ENCODE measurements at regions not wholly inside any gene's neighbourhood (a gene's known extent, or its start where the extent isn't known, plus 50 kb on each side); places are given as distances from the start of the nearest gene placed in this dataset.
"Not testable (repeated sequence)": the region's sequence is repeated elsewhere in the genome, so short reads cannot be mapped to it uniquely, and the experiment has no call there.

DNA sequence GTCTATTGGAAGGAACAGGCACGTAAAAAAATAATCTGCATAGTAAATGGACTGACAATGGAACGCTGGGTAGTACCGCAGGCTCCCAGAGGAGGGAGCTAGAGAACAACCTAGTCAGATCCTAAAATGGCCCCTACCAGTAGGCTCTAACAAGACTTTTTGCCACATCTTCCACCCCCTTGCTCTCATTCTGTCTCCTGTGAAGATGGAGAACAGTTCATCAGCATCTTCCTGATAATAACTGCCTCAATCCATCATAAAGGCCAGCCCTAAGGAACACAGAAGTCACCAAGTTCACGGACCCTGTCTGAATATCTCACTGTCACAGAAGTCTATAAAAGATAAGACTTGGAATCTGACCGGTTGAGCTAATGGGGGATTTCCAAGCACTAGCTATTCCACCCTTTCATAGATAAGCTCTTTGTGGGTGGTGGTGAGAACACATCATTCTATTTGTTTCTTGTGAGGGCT is 133.4 kb downstream of the SLC1A3 start:
- DNase-seq (ENCODE audit: low read depth) = peak; percentile 37

DNA sequence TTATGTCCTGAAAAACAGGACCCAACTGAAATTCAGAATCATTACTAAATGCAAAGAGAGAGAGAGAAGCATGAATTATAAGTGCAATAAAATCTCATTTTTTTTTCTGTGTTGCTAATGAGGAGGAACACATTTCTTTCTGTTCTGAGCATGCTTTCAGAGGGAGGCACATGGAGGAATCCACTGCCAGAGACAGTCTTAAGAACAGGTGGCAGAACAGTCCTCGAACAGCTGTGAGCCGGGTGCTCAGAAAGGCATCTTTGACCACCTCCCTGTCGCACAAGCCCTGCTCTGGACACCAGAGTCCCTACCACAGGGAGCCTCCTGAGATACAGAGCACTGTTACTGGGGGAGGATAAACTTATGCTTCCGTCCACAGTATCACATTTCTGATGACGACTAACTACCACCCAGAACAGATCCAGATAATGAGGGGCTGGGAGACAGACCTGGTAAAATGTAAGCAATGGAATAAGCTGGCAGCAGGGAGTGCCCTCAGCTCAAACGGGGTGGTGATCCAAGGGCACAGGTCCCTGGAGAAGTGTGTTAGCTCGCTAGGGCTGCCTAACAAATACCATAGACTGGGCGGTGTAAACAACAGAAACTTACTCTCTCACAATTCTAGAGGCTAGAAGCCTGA is 134.0 kb downstream of the SLC1A3 start:
- DNase-seq (ENCODE audit: low read depth) = no peak

DNA sequence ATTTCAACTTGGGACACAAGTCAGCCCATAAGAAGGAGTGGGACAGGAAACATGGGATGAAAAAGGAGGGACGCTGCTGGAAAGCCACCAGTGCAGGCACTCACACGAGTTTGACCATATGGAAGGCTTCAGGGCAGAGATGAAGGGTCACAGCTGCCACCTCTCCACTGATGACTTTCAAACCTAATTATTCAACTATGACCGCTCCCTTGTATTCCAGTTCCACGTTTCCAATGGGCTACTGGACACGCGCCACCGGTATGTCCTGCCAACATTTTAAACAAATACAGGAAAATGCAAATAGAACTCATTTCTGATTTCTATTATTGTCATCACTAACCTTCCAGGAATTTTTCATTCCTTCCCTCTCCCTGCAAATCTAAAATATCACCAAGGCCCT is 134.7 kb downstream of the SLC1A3 start:
- no peak for DNase-seq (ENCODE audit: low read depth)

DNA sequence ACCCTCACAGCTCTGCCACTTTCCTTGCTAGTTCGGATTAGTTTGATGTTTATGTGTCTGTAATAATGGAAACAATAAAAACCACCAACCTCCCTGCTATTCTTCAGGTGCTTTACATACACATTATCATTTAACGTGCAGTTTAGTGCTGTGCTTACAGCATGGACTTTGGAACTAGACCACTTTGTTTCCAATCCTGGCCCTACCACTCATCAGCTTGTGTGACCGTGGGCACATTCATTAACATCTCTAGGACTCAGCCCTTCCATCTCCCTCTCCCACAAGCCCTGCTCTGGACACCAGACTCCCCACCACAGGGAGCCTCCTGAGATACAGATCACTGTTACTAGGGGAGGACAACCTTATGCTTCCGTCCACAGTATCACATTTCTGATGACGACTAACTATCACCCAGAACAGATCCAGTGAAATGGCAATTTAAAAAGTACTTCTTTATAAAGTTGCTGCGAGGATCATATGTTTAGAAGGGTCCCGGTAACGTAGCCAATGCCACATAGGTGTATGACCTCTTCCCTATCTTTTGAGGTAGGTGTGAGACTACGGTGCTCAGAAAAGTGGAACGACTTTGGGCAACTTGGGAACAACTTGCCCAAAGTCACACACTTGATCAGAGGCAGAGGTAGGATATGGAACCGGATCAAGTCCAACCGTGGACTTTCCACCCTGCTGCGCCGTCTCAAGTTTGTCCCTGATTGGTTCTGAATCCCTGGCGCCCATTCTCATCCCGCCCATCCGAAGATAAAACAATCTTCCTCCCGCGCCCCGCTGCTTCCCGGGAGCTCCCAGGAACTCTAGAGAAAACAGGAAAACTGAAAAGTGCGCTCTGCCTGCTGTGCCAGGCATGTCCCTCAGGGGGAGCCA is 132.4 kb upstream of the NIPBL start:
- DNase-seq (ENCODE audit: low read depth) = no peak

DNA sequence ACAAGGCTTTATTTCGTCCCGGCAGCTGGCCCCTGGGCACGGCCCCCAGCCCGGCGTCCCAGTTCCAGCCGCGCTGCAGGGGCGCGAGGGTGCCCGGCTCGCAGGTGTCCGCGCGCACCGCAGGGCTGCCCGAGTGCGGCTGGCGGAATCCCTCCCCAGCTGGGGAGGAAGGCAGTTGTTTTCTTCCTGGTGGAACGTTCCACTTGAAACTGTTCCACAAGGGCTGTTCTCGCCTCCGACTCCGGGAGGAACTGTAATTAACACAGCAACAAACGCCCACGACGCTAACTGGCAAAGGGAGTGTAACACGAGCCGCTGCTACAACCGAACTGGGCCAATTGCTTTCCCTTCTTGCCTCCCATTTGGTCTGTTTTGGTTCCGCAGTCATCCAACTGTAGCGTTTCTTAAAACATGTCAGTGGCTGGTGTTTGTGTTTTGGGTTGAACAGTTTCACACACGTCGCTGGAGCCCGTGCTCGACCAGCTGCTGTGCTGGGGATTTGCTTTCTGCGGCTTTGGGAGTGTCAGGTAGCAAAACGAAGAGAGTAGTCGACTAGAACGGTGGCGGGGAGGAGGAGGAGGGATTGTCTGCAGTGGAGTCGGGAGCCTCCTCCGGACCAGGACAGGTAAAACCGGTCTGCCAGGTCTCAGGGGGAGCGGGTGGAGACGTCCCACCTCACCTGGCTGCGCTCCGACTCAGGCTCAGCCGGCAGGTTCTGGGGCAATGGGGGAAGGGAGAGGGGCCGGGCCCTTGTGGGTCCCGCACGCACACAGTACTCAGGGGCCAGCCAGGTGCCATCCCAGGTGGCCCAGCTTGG is 131.6 kb upstream of the NIPBL start:
- no peak for DNase-seq (ENCODE audit: low read depth)

DNA sequence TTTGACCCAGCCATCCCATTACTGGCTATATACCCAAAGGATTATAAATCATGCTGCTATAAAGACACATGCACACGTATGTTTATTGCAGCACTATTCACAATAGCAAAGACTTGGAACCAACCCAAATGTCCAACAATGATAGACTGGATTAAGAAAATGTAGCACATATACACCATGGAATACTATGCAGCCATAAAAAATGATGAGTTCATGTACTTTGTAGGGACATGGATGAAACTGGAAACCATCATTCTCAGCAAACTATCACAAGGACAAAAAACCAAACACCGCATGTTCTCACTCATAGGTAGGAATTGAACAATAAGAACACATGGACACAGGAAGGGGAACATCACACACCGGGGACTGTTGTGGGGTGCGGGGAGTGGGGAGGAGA is 128.8 kb upstream of the NIPBL start:
- not testable (repeated sequence) for DNase-seq (ENCODE audit: low read depth)

DNA sequence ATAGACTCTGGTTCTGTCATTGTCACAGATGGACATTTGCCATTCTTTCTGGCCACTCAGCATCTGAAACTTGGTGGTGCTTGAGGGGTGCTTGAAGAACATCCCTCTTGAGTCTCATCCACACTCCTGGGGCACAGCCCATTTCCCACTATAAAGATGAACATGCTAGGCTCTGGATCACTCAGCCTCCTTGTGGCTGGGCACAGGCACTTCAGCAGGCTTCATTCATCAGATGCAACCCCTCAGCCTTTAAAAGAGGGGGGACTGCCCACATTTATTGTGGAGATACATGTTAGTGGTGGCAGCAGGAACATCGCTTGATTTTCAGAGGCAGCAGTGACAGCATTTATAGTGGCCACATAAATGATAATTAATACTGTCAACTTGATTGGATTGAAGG is 124.7 kb upstream of the NIPBL start:
- DNase-seq (ENCODE audit: low read depth) = no peak

DNA sequence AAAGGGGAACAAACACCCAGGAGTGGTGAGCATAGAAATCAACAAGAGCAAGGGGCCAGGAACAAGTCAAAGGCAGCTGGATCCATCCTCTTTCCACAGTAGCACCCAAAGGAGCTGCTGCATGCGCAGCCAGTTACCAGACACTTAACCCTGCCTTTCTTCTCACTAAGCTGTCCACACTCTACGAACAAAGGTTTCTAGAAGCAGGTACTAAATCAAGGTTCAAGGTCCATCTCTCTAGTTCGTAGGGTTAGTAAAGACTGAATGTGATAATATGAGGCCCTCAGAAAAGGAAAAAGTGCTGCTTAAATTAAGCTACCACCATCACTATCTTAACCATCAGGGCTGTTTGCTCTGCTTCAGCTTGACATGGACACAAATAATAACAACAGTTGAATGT is 121.2 kb upstream of the NIPBL start:
- DNase-seq (ENCODE audit: low read depth) = no peak

DNA sequence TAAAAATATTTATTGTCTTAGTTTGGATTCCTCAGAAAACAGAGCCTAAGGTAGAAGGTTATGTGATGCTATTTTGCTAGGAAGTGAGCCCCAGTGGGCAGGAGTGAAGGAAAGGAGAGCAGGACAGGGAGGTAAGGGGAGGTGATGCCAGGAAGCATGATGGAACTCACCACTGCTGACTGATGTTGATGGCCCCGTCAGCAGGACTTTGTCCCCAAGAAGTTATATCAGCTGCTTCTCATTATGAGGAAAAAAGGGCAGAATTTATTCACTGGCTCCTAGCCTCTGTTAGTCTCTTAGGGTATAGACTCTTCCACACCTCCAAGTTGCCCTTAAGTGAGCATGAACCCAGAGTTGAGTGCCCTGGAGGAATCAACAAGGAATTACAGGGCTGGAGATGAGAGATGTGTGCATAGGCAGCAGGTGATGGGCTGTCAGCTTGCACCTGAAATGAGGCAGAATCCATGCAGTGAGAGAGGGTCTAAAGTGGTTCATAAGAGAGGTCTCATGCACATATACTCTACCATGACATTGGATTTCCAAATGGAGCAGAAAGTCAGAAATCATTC is 120.6 kb upstream of the NIPBL start:
- no peak for DNase-seq (ENCODE audit: low read depth)

DNA sequence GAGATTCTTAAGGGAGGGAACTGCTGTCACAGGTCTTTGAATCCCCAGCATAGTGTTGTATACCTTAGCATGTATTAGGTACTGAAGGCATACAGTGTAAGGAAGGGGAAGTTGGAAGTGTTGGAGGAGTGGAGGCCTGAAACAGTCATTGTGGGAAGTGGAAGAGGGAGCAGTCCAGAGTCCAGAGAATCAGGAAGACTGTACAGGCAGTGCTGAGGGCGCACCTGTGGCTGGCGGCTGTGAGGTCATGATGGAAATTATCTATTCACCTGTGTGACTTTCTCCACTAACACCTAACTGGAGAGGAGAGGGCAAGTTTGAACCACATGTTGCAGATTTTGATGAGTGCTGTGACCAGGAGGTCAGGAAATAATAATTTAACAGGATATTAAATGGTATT is 119.7 kb upstream of the NIPBL start:
- DNase-seq (ENCODE audit: low read depth) = no peak

DNA sequence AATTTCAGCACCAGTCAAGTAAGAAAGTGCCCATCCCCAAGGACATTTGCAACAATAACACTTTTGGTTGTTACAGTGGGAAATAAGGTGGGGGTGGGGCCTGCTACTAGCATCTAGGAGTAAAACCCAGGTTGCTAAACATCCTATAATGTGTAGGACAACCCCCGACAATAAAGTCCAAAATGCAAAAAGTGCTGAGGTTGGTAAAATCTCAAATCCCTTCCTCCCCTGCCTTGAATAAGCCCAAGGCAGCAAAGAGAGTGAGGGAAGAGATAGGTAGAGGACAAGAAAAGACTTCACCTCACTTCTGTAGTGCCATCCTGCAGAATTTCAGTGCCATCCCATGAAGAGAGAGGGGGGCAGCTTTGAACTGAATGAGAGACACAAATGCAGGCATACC is 117.5 kb upstream of the NIPBL start:
- DNase-seq (ENCODE audit: low read depth) = no peak

DNA sequence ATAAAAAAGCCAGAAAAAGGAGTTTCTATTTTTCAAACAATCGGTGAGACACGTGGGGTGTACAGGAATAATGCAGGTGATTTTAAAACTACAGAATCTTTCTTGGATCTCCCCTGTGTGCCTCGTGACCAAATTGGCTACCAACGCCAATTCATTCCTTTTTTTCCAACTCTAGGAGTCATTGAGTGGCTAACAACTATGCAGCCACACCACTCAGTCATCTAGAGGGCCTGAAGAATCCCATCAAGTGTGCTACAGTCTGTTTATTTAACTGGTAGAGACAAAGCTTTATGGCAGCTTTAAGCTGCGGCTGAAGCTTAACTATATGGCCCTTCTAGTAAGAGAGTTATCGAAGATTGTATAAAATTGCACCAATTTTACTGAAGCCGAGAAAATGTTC is 113.1 kb upstream of the NIPBL start:
- DNase-seq (ENCODE audit: low read depth) = no peak

DNA sequence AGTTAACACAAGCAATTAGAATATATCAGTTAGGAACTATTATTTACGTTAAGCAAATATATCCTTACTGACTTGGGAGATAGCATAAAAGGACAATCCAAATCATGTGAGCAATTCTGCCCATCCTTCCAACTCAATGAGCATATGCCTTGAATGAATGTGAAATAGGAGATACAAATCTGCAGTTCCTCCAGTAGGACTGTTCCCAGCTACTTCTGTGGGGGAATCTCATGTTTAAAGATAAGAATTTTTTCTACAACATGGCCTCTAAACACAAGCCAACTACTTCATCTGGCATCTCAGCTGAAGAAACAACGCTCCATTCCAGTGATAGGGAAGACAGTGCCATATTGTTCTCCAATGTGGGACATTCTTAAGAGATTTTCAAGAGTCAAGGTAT is 110.7 kb upstream of the NIPBL start:
- no peak for DNase-seq (ENCODE audit: low read depth)

DNA sequence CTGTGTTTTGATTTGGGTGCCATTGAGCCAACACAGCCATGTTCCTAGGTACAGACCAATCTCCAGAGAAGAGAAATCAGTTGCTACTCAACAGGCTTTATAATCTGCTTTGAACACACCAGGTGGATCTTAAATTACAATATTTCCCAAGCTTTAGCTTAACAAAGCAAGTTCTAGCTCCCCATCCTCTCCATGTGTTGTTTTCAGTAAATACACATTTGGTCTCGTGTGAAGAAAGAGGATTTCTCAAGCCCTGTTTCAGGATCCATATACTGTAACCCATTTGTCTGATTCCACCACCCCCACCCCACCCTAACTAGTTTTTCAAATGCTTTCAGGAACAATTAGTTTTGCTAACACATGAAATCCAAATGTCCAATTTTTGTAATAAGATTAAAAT is 109.6 kb upstream of the NIPBL start:
- DNase-seq (ENCODE audit: low read depth) = no peak

DNA sequence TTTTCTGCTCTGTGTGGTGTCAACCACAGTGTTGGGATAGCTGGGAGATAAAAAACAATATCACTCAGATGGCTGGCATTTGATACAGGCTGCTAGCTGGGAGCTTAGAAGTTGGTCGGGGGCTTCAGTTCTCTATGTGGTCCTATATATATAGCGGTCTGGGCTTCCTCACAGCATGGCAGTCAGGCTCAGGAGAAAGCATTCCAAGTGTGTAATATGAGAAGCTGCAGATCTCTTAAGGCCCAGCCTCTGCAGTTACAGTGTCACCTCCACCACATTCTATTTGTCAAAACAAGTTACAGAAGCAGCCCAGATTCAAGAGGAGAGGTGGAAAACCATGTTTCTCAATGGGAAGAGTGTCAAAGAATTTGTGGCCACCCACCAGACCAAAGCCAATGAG is 108.1 kb upstream of the NIPBL start:
- no peak for DNase-seq (ENCODE audit: low read depth)

DNA sequence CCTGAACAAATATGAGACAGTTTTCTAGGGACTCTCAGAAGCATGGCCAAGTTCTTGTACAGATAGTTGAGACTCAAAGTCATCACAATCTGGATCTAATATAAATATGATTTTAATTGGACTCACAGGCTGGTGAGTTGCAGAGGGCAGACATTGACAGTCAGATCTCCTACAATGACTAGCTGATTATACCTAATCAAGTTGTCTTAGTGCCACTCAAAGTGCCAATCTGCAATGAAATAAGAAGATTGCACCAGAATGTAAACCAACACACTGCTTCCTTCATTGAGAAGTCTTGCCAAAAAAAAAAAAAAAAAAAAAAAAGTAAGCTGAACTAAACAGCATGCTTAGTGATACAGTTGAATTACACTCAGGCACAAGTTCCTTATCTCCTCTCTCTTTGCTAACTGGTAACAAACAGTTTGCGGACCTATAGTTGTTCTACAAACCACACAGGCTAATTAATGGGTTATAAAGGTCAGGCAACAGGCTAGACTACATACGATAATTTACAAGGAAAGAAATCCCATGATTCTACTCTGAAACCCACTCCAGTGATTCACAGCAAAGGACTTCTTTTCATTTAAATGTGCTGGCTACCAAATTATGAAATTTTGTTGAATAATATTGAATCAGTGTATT is 107.3 kb upstream of the NIPBL start:
- no peak for DNase-seq (ENCODE audit: low read depth)

DNA sequence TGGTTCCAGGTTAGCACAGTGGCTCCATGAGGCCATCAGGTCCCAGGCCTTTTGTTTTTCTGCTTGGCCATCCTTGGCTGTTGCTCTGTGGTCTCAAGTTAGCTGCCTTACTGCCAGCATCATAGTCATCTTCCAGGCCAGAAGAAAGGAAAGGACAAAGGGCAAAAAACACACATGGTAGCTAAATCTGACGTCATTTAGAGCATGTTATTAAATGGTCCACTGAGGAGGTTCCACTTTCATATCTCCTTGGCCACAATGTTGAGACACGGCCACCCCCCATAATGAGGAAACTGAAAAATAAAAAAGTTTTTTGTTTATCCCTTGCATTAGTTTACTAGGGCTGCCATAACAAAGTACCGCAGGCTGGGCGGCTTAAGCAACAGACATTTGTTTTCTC is 106.4 kb upstream of the NIPBL start:
- no peak for DNase-seq (ENCODE audit: low read depth)

DNA sequence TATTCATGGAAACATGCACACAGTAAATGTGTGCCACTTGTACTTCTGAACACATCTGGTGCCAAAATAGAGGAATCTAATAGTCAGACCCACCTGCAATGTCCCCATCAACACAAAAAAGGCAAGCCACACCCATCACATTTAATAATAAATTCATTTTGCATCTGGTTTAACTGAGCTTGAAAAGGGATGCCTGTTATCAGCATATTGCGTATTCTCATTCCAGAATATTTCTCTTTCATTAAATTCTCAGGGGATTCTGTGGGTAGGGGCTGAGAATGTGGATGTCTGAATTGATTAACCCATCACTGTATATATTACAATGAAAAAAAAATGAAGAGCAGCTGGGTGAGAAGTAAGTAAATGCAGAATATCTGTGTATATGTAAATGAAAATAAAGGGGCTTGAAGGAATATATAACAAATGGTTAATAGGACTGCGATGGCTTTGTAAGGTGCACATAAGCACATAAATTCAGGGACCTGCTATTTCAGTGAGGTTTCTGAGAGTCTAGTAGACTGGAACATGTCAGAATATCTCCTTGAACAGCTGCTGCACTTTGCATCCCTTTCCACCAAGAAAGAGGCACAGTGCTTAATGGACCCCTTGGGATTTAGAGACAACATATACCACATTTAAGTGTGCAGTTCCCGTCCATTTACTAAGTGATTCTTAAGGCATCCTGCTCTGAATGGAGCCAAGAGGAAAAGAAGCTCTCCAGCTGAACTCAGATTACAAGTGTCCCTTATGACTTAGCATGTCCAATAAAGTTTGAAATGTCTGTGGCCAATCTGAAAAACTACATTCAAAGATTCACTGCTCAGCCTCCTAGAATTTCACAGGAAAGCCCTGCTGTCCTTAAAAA is 104.1 kb upstream of the NIPBL start:
- DNase-seq (ENCODE audit: low read depth) = no peak

DNA sequence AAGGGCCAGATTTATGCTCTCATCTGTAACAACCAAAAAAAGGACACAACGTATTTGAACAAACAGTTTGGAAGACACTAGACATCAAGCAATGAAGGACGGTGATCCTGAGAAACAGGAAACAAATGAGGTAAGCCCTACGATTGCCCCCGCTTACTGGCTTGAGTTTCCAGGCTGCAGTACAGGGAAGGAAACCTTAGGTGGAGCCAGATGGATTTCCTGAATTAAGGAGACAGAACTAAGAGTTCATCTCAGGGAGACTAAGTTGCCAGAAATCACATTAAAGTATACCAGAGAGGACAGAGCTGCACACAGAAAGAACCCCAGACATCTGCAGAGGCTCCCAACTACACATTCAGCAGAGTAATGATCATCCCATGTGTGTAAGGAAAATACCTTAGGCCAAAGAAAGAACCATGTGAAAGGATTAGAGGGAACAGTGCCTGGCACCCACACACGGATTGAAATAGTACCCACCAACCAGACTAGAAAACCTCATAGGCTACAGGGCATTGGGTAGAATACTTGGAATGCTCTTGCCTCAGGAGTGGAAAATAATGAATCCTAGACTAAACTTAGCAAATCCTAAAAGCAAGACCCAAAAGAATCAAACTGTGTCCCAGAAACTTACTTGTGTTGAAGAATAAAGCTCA is 99.3 kb upstream of the NIPBL start:
- no peak for DNase-seq (ENCODE audit: low read depth)

DNA sequence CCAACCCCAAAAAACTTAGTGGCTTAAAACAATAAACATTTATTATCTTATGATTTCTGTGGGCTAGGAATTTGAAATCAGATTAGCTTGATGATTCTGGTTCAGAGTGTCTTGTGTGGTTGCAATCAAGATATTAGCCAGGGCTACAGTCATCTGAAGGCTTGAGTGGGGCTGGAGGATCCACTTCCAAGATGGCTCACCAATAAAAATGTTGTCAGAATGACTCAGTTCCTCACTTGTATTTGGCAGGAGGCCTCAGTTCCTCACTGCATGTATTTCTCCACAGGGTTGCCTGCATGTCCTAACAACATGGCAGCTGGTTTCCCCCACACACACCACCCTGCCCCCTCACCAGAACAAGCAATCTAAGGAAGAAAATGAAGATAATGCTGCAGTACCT is 98.2 kb upstream of the NIPBL start:
- no peak for DNase-seq (ENCODE audit: low read depth)
